ENCODE measurements at regions not wholly inside any gene's neighbourhood (a gene's known extent, or its start where the extent isn't known, plus 50 kb on each side); places are given as distances from the start of the nearest gene placed in this dataset.
A peak's percentile ranks its signal among the peaks of the same experiment; 100 is the strongest.
"Not testable (repeated sequence)": the region's sequence is repeated elsewhere in the genome, so short reads cannot be mapped to it uniquely, and the experiment has no call there.

GRCh38 chr11:24206511-24206910, 290.3 kb upstream of the LUZP2 start:
- TF ChIP-seq CTCF (IDR thresholded peaks at IDR 0.05; ENCODE audit: insufficient read depth, low read depth, low read length, missing control alignments) = no peak
- no peak for DNase-seq (ENCODE audit: low read depth)
- H3K4me3 ChIP-seq (ENCODE audit: low read length) = no peak overlapping the region

GRCh38 chr11:24216488-24216887, 280.4 kb upstream of the LUZP2 start:
- TF ChIP-seq CTCF (IDR thresholded peaks at IDR 0.05; ENCODE audit: insufficient read depth, low read depth, low read length, missing control alignments) = no peak
- no peak for DNase-seq (ENCODE audit: low read depth)
- H3K4me3 ChIP-seq (ENCODE audit: low read length) = no peak overlapping the region

- H3K4me3 ChIP-seq (ENCODE audit: low read length); DNase-seq (ENCODE audit: low read depth): not testable (repeated sequence)
Observed at GRCh38 chr11:24217319-24217718, 279.5 kb upstream of the LUZP2 start.

GRCh38 chr11:24225501-24225900, 271.4 kb upstream of the LUZP2 start:
- DNase-seq (ENCODE audit: low read depth) = no peak
- H3K4me3 ChIP-seq (ENCODE audit: low read length) = no peak overlapping the region
- no peak for TF ChIP-seq CTCF (IDR thresholded peaks at IDR 0.05; ENCODE audit: insufficient read depth, low read depth, low read length, missing control alignments)

GRCh38 chr11:24226606-24227005, 270.2 kb upstream of the LUZP2 start:
- no peak for TF ChIP-seq CTCF (IDR thresholded peaks at IDR 0.05; ENCODE audit: insufficient read depth, low read depth, low read length, missing control alignments)
- DNase-seq (ENCODE audit: low read depth) = no peak
- no peak overlapping the region for H3K4me3 ChIP-seq (ENCODE audit: low read length)

GRCh38 chr11:24233041-24233440, 263.8 kb upstream of the LUZP2 start:
- no peak for TF ChIP-seq CTCF (IDR thresholded peaks at IDR 0.05; ENCODE audit: insufficient read depth, low read depth, low read length, missing control alignments)
- H3K4me3 ChIP-seq (ENCODE audit: low read length) = no peak overlapping the region
- DNase-seq (ENCODE audit: low read depth) = peak; percentile 2

GRCh38 chr11:24234822-24235508, 261.9 kb upstream of the LUZP2 start:
- H3K4me3 ChIP-seq (ENCODE audit: low read length) = no peak overlapping the region
- TF ChIP-seq CTCF (IDR thresholded peaks at IDR 0.05; ENCODE audit: insufficient read depth, low read depth, low read length, missing control alignments) = no peak
- DNase-seq (ENCODE audit: low read depth) = peak; percentile 2
